Sigmoid colon (tissue), 4 donors: ENCODE measurements at regions not wholly inside any gene's neighbourhood (a gene's known extent, or its start where the extent isn't known, plus 50 kb on each side); places are given as distances from the start of the nearest gene placed in this dataset.

Source experiments
- EP300 ChIP-seq, 4 donors: sonication (generic); formaldehyde crosslinking; IDR thresholded peaks; one replicate each; pipeline ENCODE4 v1.6.1; 2017; ENCODE audit warnings: antibody characterized with exemption in 4 of 4
- POLR2A ChIP-seq, 2 donors: fragments of 450-650 bp; IDR thresholded peaks; one replicate each; pipeline ENCODE4 v1.6.1; 2016; ENCODE audit warnings: antibody characterized with exemption in 2 of 2, mild to moderate bottlenecking in 2 of 2, moderate library complexity in 2 of 2
- POLR2AphosphoS5 ChIP-seq, 4 donors: sonication (generic); formaldehyde crosslinking; IDR thresholded peaks; one replicate each; pipeline ENCODE4 v1.6.1; 2017; ENCODE audit warnings: antibody characterized with exemption in 4 of 4
- TF ChIP-seq, protein P1 (sequence below), 4 experiments: fragments of 450-650 bp in 3 of 4; fragments of 200-600 bp in 1 of 4; IDR thresholded peaks; one replicate each; pipeline ENCODE4 v1.5.1; 2016 to 2019; ENCODE audit warnings: antibody characterized with exemption in 4 of 4, mild to moderate bottlenecking in 3 of 4, moderate library complexity in 2 of 4

DNA sequence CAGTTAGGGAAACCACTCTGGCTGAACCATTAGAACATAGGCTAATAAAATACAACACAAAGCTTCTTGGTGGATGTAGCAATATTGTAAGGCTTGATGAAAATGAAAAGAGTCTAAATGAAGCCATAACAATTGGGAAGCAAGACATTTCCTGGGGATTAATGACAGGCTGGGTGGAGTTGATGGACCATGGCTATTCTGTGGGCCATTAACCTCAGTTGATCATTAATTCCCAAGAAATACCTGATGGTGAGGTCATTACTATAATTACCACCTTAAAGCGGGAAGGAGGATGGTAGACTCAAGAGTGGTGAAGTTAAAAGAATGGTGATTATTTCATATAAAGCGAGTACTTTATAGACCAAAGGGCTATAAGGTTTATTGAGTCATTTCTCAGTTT is 455.8 kb upstream of the MAP3K7 start:
- TF ChIP-seq, protein P1, sequence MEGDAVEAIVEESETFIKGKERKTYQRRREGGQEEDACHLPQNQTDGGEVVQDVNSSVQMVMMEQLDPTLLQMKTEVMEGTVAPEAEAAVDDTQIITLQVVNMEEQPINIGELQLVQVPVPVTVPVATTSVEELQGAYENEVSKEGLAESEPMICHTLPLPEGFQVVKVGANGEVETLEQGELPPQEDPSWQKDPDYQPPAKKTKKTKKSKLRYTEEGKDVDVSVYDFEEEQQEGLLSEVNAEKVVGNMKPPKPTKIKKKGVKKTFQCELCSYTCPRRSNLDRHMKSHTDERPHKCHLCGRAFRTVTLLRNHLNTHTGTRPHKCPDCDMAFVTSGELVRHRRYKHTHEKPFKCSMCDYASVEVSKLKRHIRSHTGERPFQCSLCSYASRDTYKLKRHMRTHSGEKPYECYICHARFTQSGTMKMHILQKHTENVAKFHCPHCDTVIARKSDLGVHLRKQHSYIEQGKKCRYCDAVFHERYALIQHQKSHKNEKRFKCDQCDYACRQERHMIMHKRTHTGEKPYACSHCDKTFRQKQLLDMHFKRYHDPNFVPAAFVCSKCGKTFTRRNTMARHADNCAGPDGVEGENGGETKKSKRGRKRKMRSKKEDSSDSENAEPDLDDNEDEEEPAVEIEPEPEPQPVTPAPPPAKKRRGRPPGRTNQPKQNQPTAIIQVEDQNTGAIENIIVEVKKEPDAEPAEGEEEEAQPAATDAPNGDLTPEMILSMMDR (IDR thresholded peaks at IDR 0.05) = no peak
- TF ChIP-seq POLR2AphosphoS5 (IDR thresholded peaks at IDR 0.05) (no peak), POLR2A (IDR thresholded peaks at IDR 0.05) (no peak), EP300 (IDR thresholded peaks at IDR 0.05) (no peak)
